Stimulated activated CD8-positive, alpha-beta memory T cell treated with anti-CD3 and anti-CD28 coated beads, Interleukin-12 subunit alpha, Interleukin-12 subunit beta, amount 100 ng/mL, for 4 hours (primary cell): ENCODE measurements at regions not wholly inside any gene's neighbourhood (a gene's known extent, or its start where the extent isn't known, plus 50 kb on each side); places are given as distances from the start of the nearest gene placed in this dataset.
"Not testable (repeated sequence)": the region's sequence is repeated elsewhere in the genome, so short reads cannot be mapped to it uniquely, and the experiment has no call there.

Experiments
- DNase-seq: peaks from one replicate; pipeline ENCODE4 v3.0.0-alpha.2; 2020; ENCODE audit warnings: low read depth

- no peak for DNase-seq
Measured at GRCh38 chr6:137545073-137545472, 50.9 kb upstream of the OLIG3 start.

- DNase-seq: no peak
Measured at GRCh38 chr6:137547186-137547585, 53.0 kb upstream of the OLIG3 start.

GRCh38 chr6:137547601-137548000 lies 53.4 kb upstream of the OLIG3 start:
- no peak for DNase-seq

GRCh38 chr6:137549106-137549505 lies 54.9 kb upstream of the OLIG3 start:
- no peak for DNase-seq

- DNase-seq: no peak
Measured at GRCh38 chr6:137550535-137550934, 56.3 kb upstream of the OLIG3 start.

- no peak for DNase-seq
Measured at GRCh38 chr6:137552146-137552545, 58.0 kb upstream of the OLIG3 start.

GRCh38 chr6:137552809-137553208 lies 58.6 kb upstream of the OLIG3 start:
- no peak for DNase-seq

GRCh38 chr6:137559521-137560183 lies 65.5 kb upstream of the OLIG3 start:
- DNase-seq: not testable (repeated sequence)

- no peak for DNase-seq
Measured at GRCh38 chr6:137560184-137560563, 66.0 kb upstream of the OLIG3 start.

- no peak for DNase-seq
Measured at GRCh38 chr6:137568067-137568466, 73.9 kb upstream of the OLIG3 start.

- no peak for DNase-seq
Measured at GRCh38 chr6:137570393-137570792, 76.2 kb upstream of the OLIG3 start.

- no peak for DNase-seq
Measured at GRCh38 chr6:137571854-137572253, 77.7 kb upstream of the OLIG3 start.

GRCh38 chr6:137573739-137574138 lies 79.5 kb upstream of the OLIG3 start:
- DNase-seq: no peak

- no peak for DNase-seq
Measured at GRCh38 chr6:137579612-137580011, 85.4 kb upstream of the OLIG3 start.

- no peak for DNase-seq
Measured at GRCh38 chr6:137581019-137581707, 87.0 kb upstream of the OLIG3 start.

- DNase-seq: not testable (repeated sequence)
Measured at GRCh38 chr6:137583519-137583918, 89.3 kb upstream of the OLIG3 start.

- no peak for DNase-seq
Measured at GRCh38 chr6:137588472-137588871, 94.3 kb upstream of the OLIG3 start.

- no peak for DNase-seq
Measured at GRCh38 chr6:137589067-137589848, 95.1 kb upstream of the OLIG3 start.

GRCh38 chr6:137590684-137591083 lies 96.5 kb upstream of the OLIG3 start:
- no peak for DNase-seq

GRCh38 chr6:137601471-137601870 lies 107.3 kb upstream of the OLIG3 start:
- DNase-seq: no peak

GRCh38 chr6:137602313-137603197 lies 108.4 kb upstream of the OLIG3 start:
- no peak for DNase-seq

- no peak for DNase-seq
Measured at GRCh38 chr6:137610702-137611101, 116.5 kb upstream of the OLIG3 start.
